GM23338 (cell line): ENCODE measurements at regions not wholly inside any gene's neighbourhood (a gene's known extent, or its start where the extent isn't known, plus 50 kb on each side); places are given as distances from the start of the nearest gene placed in this dataset.

ENCODE experiments used
- ATAC-seq: fragments of 200-7000 bp; cut with Tn5 transposase; 3 replicates; pipeline ENCODE4 v1.9.1; 2020
- DNase-seq: peaks from one replicate; pipeline ENCODE4 v3.0.0-alpha.2; 2015; ENCODE audit warnings: low spot score
- H2AFZ ChIP-seq: fragments of 200-600 bp; sonication (generic); 2 replicates; pipeline ENCODE4 v1.8.0; 2016; ENCODE audit warnings: antibody characterized with exemption, mild to moderate bottlenecking, moderate library complexity
- H3F3A ChIP-seq: fragments of 200-600 bp; sonication (generic); replicated peaks from 2 replicates; pipeline ENCODE4 v1.8.0; 2017; ENCODE audit warnings: antibody characterized with exemption, mixed run types, low read depth
- H3K27ac ChIP-seq: fragments of 200-600 bp; sonication (generic); 2 replicates; pipeline ENCODE4 v1.6.1; 2016; ENCODE audit warnings: low read depth
- H3K27me3 ChIP-seq: fragments of 200-600 bp; sonication (generic); 2 replicates; pipeline ENCODE4 v1.8.0; 2016; ENCODE audit warnings: mild to moderate bottlenecking, mixed run types, moderate library complexity; ENCODE audit not compliant: insufficient read depth
- H3K36me3 ChIP-seq: fragments of 200-600 bp; sonication (generic); 2 replicates; pipeline ENCODE4 v1.8.0; 2016; ENCODE audit warnings: mild to moderate bottlenecking; ENCODE audit not compliant: insufficient read depth
- H3K4me1 ChIP-seq: fragments of 200-600 bp; sonication (generic); 2 replicates; pipeline ENCODE4 v1.8.0; 2016; ENCODE audit warnings: mild to moderate bottlenecking, moderate library complexity; ENCODE audit not compliant: insufficient read depth
- H3K4me2 ChIP-seq: fragments of 200-600 bp; sonication (generic); 2 replicates; pipeline ENCODE4 v1.7.1; 2017; ENCODE audit warnings: mixed run types
- H3K4me3 ChIP-seq: fragments of 200-600 bp; sonication (generic); 2 replicates; pipeline ENCODE4 v1.6.1; 2016; ENCODE audit warnings: mixed run types
- H3K79me2 ChIP-seq: fragments of 200-600 bp; sonication (generic); replicated peaks from 2 replicates; pipeline ENCODE4 v1.8.0; 2017; ENCODE audit warnings: mild to moderate bottlenecking; ENCODE audit not compliant: insufficient read depth
- H3K9me2 ChIP-seq: fragments of 200-600 bp; sonication (generic); 2 replicates; pipeline ENCODE4 v1.8.0; 2017; ENCODE audit not compliant: insufficient read depth
- H4K20me1 ChIP-seq: fragments of 200-600 bp; sonication (generic); replicated peaks from 2 replicates; pipeline ENCODE4 v1.8.0; 2017; ENCODE audit warnings: mild to moderate bottlenecking; ENCODE audit not compliant: insufficient read depth
- H3K27ac Mint-ChIP-seq: 2 replicates; pipeline ENCODE4 v1.8.0; 2020; ENCODE audit warnings: inconsistent platforms, mild to moderate bottlenecking, moderate library complexity, mixed read lengths
- H3K27me3 Mint-ChIP-seq: 3 replicates; pipeline ENCODE4 v1.8.0; 2022; ENCODE audit warnings: low read depth, mild to moderate bottlenecking, moderate library complexity, mixed read lengths, inconsistent platforms; ENCODE audit not compliant: insufficient read depth, poor library complexity
- H3K36me3 Mint-ChIP-seq: 3 replicates; pipeline ENCODE4 v1.8.0; 2021; ENCODE audit warnings: low read depth, mild to moderate bottlenecking, inconsistent platforms, moderate library complexity, mixed read lengths
- H3K4me1 Mint-ChIP-seq: 3 replicates; pipeline ENCODE4 v1.8.0; 2020; ENCODE audit warnings: mild to moderate bottlenecking, inconsistent platforms, mixed read lengths
- H3K4me3 Mint-ChIP-seq: 3 replicates; pipeline ENCODE4 v1.8.0; 2021; ENCODE audit warnings: moderate library complexity, mild to moderate bottlenecking, inconsistent platforms, mixed read lengths
- H3K9me3 Mint-ChIP-seq: 3 replicates; pipeline ENCODE4 v1.8.0; 2020; ENCODE audit warnings: moderate library complexity, mild to moderate bottlenecking, inconsistent platforms, mixed read lengths
- CREB1 ChIP-seq: fragments of 250-450 bp; sonication (Bioruptor Pico); IDR thresholded peaks from 2 replicates; pipeline ENCODE4 v1.5.0; 2020; ENCODE audit warnings: low read depth, mild to moderate bottlenecking, moderate library complexity
- EZH2 ChIP-seq: fragments of 200-600 bp; sonication (generic); IDR thresholded peaks from one replicate; pipeline ENCODE4 v1.8.0; 2017; ENCODE audit warnings: antibody characterized with exemption, mild to moderate bottlenecking, low read depth; ENCODE audit not compliant: unreplicated experiment
- JUNB ChIP-seq: IDR thresholded peaks from one replicate; pipeline ENCODE4 v1.6.1; 2016; ENCODE audit warnings: antibody characterized with exemption; ENCODE audit not compliant: unreplicated experiment
- NANOG ChIP-seq: IDR thresholded peaks from 2 replicates; pipeline ENCODE4 v1.6.1; 2016; ENCODE audit warnings: antibody characterized with exemption, borderline replicate concordance
- POLR2AphosphoS5 ChIP-seq: IDR thresholded peaks from 2 replicates; pipeline ENCODE4 v1.6.1; 2016; ENCODE audit warnings: antibody characterized with exemption, low read depth
- ZNF114 ChIP-seq: fragments of 250-450 bp; sonication (Bioruptor Pico); IDR thresholded peaks from 2 replicates; pipeline ENCODE4 v1.5.0; 2020; ENCODE audit warnings: mild to moderate bottlenecking, moderate library complexity
- ZNF331 ChIP-seq: fragments of 250-450 bp; sonication (Bioruptor Pico); IDR thresholded peaks from 2 replicates; pipeline ENCODE4 v1.5.0; 2020; ENCODE audit warnings: low read depth, mild to moderate bottlenecking, moderate library complexity
- TF ChIP-seq, protein P1 (sequence below): fragments of 250-450 bp; sonication (Bioruptor Pico); IDR thresholded peaks from 2 replicates; pipeline ENCODE4 v1.5.0; 2020; ENCODE audit warnings: mild to moderate bottlenecking, moderate library complexity

DNA sequence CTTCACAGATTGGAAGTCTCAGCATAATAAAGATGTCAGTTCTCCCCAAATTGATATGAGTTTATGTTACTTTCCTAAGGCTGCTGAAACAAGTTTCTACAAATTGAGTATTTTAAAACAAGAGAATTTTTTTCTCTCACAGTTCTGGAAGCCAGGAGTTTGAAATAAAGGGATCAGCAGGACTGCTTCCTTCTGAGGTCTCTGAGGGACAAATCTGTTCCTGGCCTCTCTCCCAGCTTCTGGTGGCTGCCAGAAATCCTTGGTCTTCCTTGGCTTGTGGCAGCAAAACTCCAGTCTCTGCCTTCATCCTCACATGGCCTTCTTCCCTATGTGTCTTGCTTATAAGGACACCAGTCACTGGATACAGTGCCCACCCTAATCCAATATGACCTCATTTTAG lies 136.1 kb downstream of the TFAP2A start (continued):
- TF ChIP-seq NANOG, result no peak
- TF ChIP-seq POLR2AphosphoS5, result no peak
- TF ChIP-seq ZNF114 (CRISPR knock-in tag), result no peak
- no peak for TF ChIP-seq JUNB
- no peak for TF ChIP-seq CREB1 (CRISPR knock-in tag)
- TF ChIP-seq ZNF331 (CRISPR knock-in tag), result no peak

GRCh38 chr6:10276660-10277287 lies 138.1 kb downstream of the TFAP2A start:
- H3K27me3 Mint-ChIP-seq, result peaks cover 3% of the 10 kb centered on the region

More at GRCh38 chr6:10276660-10277287, 138.1 kb downstream of the TFAP2A start:
- no peaks in the 10 kb centered on the region for H4K20me1 ChIP-seq
- ATAC-seq (no peak), DNase-seq (no peak)
- no peak overlapping the region for H3K4me2 ChIP-seq
- no peaks in the 10 kb centered on the region for H3K4me1 ChIP-seq
- peaks cover 14% of the 10 kb centered on the region for H3K4me1 Mint-ChIP-seq
- no peaks in the 10 kb centered on the region for H3K36me3 ChIP-seq
- no peak overlapping the region for H3K4me3 Mint-ChIP-seq
- no peaks in the 10 kb centered on the region for H3K79me2 ChIP-seq
- H3K27ac ChIP-seq, result no peak overlapping the region
- H3K4me3 ChIP-seq, result no peak overlapping the region
- no peak for TF ChIP-seq CREB1 (CRISPR knock-in tag)
- TF ChIP-seq JUNB, result no peak
- TF ChIP-seq NANOG, result no peak
- TF ChIP-seq, protein P1, sequence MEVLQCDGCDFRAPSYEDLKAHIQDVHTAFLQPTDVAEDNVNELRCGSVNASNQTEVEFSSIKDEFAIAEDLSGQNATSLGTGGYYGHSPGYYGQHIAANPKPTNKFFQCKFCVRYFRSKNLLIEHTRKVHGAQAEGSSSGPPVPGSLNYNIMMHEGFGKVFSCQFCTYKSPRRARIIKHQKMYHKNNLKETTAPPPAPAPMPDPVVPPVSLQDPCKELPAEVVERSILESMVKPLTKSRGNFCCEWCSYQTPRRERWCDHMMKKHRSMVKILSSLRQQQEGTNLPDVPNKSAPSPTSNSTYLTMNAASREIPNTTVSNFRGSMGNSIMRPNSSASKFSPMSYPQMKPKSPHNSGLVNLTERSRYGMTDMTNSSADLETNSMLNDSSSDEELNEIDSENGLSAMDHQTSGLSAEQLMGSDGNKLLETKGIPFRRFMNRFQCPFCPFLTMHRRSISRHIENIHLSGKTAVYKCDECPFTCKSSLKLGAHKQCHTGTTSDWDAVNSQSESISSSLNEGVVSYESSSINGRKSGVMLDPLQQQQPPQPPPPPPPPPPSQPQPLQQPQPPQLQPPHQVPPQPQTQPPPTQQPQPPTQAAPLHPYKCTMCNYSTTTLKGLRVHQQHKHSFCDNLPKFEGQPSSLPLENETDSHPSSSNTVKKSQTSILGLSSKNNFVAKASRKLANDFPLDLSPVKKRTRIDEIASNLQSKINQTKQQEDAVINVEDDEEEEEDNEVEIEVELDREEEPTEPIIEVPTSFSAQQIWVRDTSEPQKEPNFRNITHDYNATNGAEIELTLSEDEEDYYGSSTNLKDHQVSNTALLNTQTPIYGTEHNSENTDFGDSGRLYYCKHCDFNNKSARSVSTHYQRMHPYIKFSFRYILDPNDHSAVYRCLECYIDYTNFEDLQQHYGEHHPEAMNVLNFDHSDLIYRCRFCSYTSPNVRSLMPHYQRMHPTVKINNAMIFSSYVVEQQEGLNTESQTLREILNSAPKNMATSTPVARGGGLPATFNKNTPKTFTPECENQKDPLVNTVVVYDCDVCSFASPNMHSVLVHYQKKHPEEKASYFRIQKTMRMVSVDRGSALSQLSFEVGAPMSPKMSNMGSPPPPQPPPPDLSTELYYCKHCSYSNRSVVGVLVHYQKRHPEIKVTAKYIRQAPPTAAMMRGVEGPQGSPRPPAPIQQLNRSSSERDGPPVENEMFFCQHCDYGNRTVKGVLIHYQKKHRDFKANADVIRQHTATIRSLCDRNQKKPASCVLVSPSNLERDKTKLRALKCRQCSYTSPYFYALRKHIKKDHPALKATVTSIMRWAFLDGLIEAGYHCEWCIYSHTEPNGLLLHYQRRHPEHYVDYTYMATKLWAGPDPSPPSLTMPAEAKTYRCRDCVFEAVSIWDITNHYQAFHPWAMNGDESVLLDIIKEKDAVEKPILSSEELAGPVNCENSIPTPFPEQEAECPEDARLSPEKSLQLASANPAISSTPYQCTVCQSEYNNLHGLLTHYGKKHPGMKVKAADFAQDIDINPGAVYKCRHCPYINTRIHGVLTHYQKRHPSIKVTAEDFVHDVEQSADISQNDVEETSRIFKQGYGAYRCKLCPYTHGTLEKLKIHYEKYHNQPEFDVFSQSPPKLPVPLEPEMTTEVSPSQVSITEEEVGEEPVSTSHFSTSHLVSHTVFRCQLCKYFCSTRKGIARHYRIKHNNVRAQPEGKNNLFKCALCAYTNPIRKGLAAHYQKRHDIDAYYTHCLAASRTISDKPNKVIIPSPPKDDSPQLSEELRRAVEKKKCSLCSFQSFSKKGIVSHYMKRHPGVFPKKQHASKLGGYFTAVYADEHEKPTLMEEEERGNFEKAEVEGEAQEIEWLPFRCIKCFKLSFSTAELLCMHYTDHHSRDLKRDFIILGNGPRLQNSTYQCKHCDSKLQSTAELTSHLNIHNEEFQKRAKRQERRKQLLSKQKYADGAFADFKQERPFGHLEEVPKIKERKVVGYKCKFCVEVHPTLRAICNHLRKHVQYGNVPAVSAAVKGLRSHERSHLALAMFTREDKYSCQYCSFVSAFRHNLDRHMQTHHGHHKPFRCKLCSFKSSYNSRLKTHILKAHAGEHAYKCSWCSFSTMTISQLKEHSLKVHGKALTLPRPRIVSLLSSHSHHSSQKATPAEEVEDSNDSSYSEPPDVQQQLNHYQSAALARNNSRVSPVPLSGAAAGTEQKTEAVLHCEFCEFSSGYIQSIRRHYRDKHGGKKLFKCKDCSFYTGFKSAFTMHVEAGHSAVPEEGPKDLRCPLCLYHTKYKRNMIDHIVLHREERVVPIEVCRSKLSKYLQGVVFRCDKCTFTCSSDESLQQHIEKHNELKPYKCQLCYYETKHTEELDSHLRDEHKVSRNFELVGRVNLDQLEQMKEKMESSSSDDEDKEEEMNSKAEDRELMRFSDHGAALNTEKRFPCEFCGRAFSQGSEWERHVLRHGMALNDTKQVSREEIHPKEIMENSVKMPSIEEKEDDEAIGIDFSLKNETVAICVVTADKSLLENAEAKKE (CRISPR knock-in tag), result no peak
- TF ChIP-seq EZH2, result no peak
- no peak overlapping the region for H3K27ac Mint-ChIP-seq
- peaks cover 2% of the 10 kb centered on the region; the same call in 1 of the 3 replicates for H3K36me3 Mint-ChIP-seq
- no peaks in the 10 kb centered on the region for H3K9me2 ChIP-seq
- H3K27me3 ChIP-seq, result no peaks in the 10 kb centered on the region
- H3F3A ChIP-seq, result no peaks in the 10 kb centered on the region
- no peak overlapping the region for H2AFZ ChIP-seq
- H3K9me3 Mint-ChIP-seq, result peaks cover 10% of the 10 kb centered on the region; the same call in 2 of the 3 replicates
